Right lobe of liver (tissue), 6 donors: ENCODE measurements at regions not wholly inside any gene's neighbourhood (a gene's known extent, or its start where the extent isn't known, plus 50 kb on each side); places are given as distances from the start of the nearest gene placed in this dataset.

ENCODE experiments used
- ATAC-seq, 4 donors: fragments of 200-7000 bp; cut with Tn5 transposase; one replicate each; pipeline ENCODE4 v1.9.1; 2020; ENCODE audit warnings: mild to moderate bottlenecking in 4 of 4, moderate library complexity in 4 of 4
- DNase-seq, 3 donors: peaks; one replicate each; pipeline ENCODE4 v3.0.0-alpha.2; 2020
- H3K27ac ChIP-seq, 3 donors: fragments of 200-600 bp; one replicate each; pipeline ENCODE4 v1.8.0; 2022
- H3K27me3 ChIP-seq, 2 donors: fragments of 200-600 bp; one replicate each; pipeline ENCODE4 v1.8.0; 2022
- H3K36me3 ChIP-seq, 4 donors: fragments of 200-600 bp; sonication (generic) in 1 of 4; one replicate each; pipeline versions ENCODE4 v1.5.1 to v1.8.0; 2017 to 2022; ENCODE audit warnings: control low read depth in 1 of 4
- H3K4me1 ChIP-seq, 4 donors: fragments of 200-600 bp; sonication (generic) in 1 of 4; one replicate each; pipeline versions ENCODE4 v1.5.1 to v1.8.0; 2017 to 2022; ENCODE audit warnings: control low read depth in 1 of 4
- H3K4me3 ChIP-seq, 3 donors: fragments of 200-600 bp; one replicate each; pipeline ENCODE4 v1.8.0; 2022
- H3K9me3 ChIP-seq, 4 donors: fragments of 200-600 bp; sonication (generic) in 1 of 4; one replicate each; pipeline versions ENCODE4 v1.5.1 to v1.8.0; 2017 to 2022; ENCODE audit warnings: control low read depth in 1 of 4
- CTCF ChIP-seq, 4 donors: fragments of 200-600 bp in 3 of 4; fragments of 450-650 bp in 1 of 4; IDR thresholded peaks; one replicate each; pipeline versions ENCODE4 v1.5.1 to v1.8.0; 2016 to 2022; ENCODE audit warnings: antibody characterized with exemption in 4 of 4, mild to moderate bottlenecking in 2 of 4
- POLR2A ChIP-seq: fragments of 450-650 bp; IDR thresholded peaks from one replicate; pipeline ENCODE4 v1.6.1; 2017; ENCODE audit warnings: antibody characterized with exemption, mild to moderate bottlenecking
- WGBS: methylation state at CpG from one replicate; pipeline ENCODE4 v1.1.6; 2018; ENCODE audit warnings: low coverage, low lambda C conversion rate; ENCODE audit not compliant: insufficient coverage; ENCODE audit errors: missing lambda C conversion rate; 5-methylcytosine and 5-hydroxymethylcytosine counted together
- intact Hi-C, 2 donors: fragments of 100-400 bp; cut with DNase I; formaldehyde crosslinking; loops; one replicate each; pipeline versions ENCODE4 v1.11.2 to v1.14.1; 2022
- donor health status: DM: no; HTN: yes; CAD: no.
- donor health status: DM: no; HTN: no; CAD: no.
- donor health status: DM: no; HTN: no; CAD: no.
- donor health status: DM: no; HTN: yes; CAD: no.
- donor health status: DM: no; HTN: yes; CAD: no.

GRCh38 chr5:141771562-141771961, 89.5 kb upstream of the ARAP3 start:
- TF ChIP-seq POLR2A (no peak), CTCF (IDR thresholded peaks at IDR 0.05) (no peak)
- Histone ChIP-seq H3K4me3 (no peak overlapping the region), H3K27ac (no peak overlapping the region), H3K9me3 (no peaks in the 10 kb centered on the region), H3K27me3 (no peaks in the 10 kb centered on the region), H3K4me1 (no peaks in the 10 kb centered on the region), H3K36me3 (no peaks in the 10 kb centered on the region)
- 92% methylated on average over 2 of the region's 3 CpGs for WGBS
- intact Hi-C loops, result no loop called here
- DNase-seq (no peak), ATAC-seq (no peak)

DNA sequence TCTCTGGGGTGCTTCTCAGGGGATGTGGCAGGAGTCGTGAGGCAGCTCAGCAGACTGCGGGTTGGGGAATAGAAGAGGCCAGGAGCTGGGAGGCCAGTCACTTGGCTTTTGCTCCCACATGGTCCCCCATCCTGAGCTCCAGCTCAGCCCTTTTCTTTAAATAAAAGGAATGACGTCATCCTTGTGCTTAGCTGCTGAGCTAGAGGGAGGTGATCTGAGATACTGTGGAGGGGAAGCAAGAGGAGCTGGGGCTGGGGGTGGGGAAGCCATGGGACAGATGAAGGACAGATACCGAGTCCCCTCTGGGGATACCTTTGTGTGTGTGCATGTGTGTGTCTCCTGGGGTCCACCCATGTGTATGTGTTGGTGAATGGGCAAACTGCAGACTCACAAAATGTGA, 89.0 kb upstream of the ARAP3 start:
- intact Hi-C loops, result no loop called here
- DNase-seq, result no peak
- no peak overlapping the region for H3K27ac ChIP-seq
- no peaks in the 10 kb centered on the region for H3K9me3 ChIP-seq
- H3K4me1 ChIP-seq, result no peaks in the 10 kb centered on the region
- no peak for ATAC-seq
- H3K4me3 ChIP-seq, result no peak overlapping the region
- H3K36me3 ChIP-seq, result no peaks in the 10 kb centered on the region
- TF ChIP-seq POLR2A (no peak), CTCF (IDR thresholded peaks at IDR 0.05) (no peak)
- no CpG with 5 or more reads among the region's 4 CpGs for WGBS
- no peaks in the 10 kb centered on the region for H3K27me3 ChIP-seq

- Histone ChIP-seq H3K27me3 (no peaks in the 10 kb centered on the region), H3K4me1 (no peaks in the 10 kb centered on the region), H3K27ac (no peak overlapping the region), H3K36me3 (no peaks in the 10 kb centered on the region), H3K9me3 (no peaks in the 10 kb centered on the region), H3K4me3 (no peak overlapping the region)
- TF ChIP-seq POLR2A (no peak), CTCF (IDR thresholded peaks at IDR 0.05) (no peak)
- no peak for DNase-seq
- no peak for ATAC-seq
- 52% methylated on average over 3 of the region's 3 CpGs for WGBS
- intact Hi-C loops, result no loop called here
Observed at GRCh38 chr5:141769671-141770070, 87.6 kb upstream of the ARAP3 start.

DNA sequence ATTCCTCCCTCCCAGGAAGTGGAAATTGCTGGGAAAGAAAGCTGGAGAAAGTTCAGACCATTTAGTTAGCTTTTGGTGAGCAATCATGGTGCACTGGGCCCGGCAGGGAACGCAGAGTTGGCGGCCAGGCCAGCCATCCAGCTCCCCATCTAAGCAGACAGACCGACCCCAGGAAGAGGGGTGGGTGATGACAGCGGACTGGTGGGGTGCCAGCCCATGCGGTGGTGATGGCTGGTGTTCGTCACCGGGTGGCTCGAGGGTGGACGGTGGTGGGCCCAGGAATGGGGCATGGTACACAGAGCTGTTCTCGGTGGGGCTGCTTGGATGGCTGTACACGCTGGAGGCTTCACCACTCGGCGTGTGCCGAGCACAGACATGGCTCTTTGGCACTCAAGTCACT, 85.6 kb upstream of the ARAP3 start:
- no peaks in the 10 kb centered on the region for H3K36me3 ChIP-seq
- DNase-seq, result no peak

More for the DNA sequence above, 85.6 kb upstream of the ARAP3 start:
- TF ChIP-seq POLR2A, result no peak
- no peak for TF ChIP-seq CTCF (IDR thresholded peaks at IDR 0.05)
- Histone ChIP-seq H3K27me3 (no peaks in the 10 kb centered on the region), H3K4me1 (no peaks in the 10 kb centered on the region), H3K4me3 (no peak overlapping the region), H3K9me3 (no peaks in the 10 kb centered on the region), H3K27ac (no peak overlapping the region)
- intact Hi-C loops, result no loop called here
- ATAC-seq, result no peak
- WGBS, result 95% methylated on average over 4 of the region's 15 CpGs
